GM10266 (cell line): ENCODE measurements at regions not wholly inside any gene's neighbourhood (a gene's known extent, or its start where the extent isn't known, plus 50 kb on each side); places are given as distances from the start of the nearest gene placed in this dataset.

Source experiments
- DNase-seq: peaks from one replicate; pipeline ENCODE4 v3.0.0; 2012; ENCODE audit errors: extremely low spot score
- CTCF ChIP-seq: IDR thresholded peaks from 2 replicates; pipeline ENCODE4 v1.5.1; 2012; ENCODE audit warnings: mild to moderate bottlenecking, low read depth; ENCODE audit not compliant: control insufficient read depth, insufficient read depth; ENCODE audit errors: missing control alignments

DNA sequence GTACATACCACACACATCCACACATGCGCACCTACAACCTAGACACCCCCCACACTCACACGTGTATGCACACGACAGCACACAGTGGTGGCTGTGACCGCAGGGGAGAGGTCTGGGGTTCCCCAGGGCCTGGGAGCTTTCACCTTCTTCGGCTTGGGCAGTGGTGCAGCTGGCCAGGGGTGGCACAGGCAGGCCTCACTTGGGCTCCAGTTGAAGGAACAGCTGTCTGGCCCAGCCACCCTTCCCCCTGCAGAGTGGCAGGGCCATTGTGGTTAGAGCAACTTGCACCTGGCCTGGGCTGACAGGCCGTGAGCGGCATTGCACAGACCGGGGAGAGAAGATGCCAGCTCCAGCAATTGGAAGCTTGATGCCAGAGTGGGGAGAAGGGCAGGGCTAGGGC lies 114.5 kb upstream of the GSE1 start:
- no peak for TF ChIP-seq CTCF

GRCh38 chr16:85500220-85500619 lies 112.9 kb upstream of the GSE1 start:
- no peak for TF ChIP-seq CTCF
- DNase-seq = no peak

More for the DNA sequence above, 114.5 kb upstream of the GSE1 start:
- DNase-seq = peak; percentile 56

- no peak for TF ChIP-seq CTCF
- no peak for DNase-seq
Observed at GRCh38 chr16:85501900-85502299, 111.2 kb upstream of the GSE1 start.

GRCh38 chr16:85502357-85502756 lies 110.8 kb upstream of the GSE1 start:
- TF ChIP-seq CTCF = no peak
- DNase-seq = no peak

- TF ChIP-seq CTCF = no peak
- no peak for DNase-seq
Observed at GRCh38 chr16:85503679-85504231, 109.4 kb upstream of the GSE1 start.

DNA sequence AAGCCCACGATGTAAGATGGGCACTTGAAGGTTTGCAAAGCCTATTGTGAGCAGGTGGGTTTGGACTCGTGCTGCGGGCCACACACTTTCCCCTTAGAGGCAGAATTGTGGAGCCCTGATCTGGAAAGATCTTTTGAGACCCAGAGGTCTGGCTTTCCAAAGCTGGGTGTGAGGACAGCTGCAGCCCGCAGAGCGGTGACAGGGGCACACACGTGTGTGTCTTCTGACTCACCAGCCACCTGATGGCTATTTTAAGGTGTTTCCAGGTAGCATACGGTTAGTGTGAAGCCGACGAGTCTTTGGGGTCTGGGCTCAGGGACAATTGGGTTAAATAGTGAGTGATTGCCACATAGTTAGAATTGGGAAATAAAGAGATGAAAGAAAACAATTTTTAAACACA lies 108.9 kb upstream of the GSE1 start:
- TF ChIP-seq CTCF = no peak
- DNase-seq = no peak

DNA sequence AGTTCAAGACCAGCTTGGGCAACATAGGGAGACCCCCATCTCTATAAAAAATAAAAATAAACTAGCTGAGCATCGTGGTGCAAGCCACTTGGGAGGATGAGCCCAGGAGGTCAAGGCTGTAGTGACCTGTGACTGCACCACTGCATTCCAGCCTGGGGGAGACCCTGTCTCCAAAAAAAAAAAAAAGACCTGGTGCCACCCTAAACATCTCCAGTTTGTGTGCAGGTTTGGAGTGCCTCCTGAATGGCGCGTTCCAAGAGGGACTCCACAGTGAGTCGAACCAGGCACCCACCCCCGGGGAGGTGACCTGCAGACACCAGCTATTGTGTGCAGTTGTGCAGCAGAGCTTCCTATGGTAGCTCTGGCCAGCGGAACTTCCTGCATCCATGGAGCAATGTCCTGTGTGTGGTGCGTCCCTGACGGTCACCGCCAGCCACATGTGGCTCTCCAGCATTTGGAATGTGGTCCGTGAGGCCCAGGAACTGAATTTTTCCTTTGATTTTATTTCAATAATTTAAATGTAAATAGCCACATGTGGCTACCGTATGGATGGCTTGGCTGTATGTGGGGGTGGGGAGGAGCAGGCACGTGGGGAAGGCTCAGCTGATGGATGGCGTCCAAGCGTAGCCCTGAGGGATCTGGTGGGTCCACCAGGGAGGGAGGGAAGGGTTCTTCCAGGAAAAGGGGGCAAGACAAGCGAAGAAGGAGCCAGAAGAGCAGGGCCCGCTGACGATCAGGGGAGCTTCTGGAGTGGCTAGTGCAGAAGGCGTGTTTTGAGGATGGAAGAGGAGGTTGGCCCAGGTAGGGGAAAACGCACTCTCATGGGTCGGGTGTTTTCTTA lies 107.1 kb upstream of the GSE1 start:
- no peak for TF ChIP-seq CTCF
- DNase-seq = no peak
